Testis (tissue), 2 donors: ENCODE measurements at regions not wholly inside any gene's neighbourhood (a gene's known extent, or its start where the extent isn't known, plus 50 kb on each side); places are given as distances from the start of the nearest gene placed in this dataset.

Experiments used
- DNase-seq: peaks from one replicate; pipeline ENCODE4 v3.0.0-alpha.2; 2019
- H3K27ac ChIP-seq, 2 donors: fragments of 200-600 bp; sonication (generic); one replicate each; pipeline ENCODE4 v1.5.1; 2019
- H3K27me3 ChIP-seq: fragments of 200-600 bp; sonication (generic); one replicate; pipeline ENCODE4 v1.5.1; 2019
- H3K36me3 ChIP-seq: fragments of 200-600 bp; sonication (generic); one replicate; pipeline ENCODE4 v1.5.1; 2017; ENCODE audit warnings: low read depth; ENCODE audit errors: missing control alignments
- H3K4me1 ChIP-seq: fragments of 200-600 bp; sonication (generic); one replicate; pipeline ENCODE4 v1.5.1; 2019
- H3K4me3 ChIP-seq, 2 donors: fragments of 200-600 bp; sonication (generic); one replicate each; pipeline ENCODE4 v1.5.1; 2017 to 2019
- H3K9me3 ChIP-seq: fragments of 200-600 bp; sonication (generic); one replicate; pipeline ENCODE4 v1.5.1; 2017
- CTCF ChIP-seq, 3 experiments: fragments of 450-650 bp in 2 of 3; fragments of 200-600 bp in 1 of 3; sonication (generic) in 1 of 3; IDR thresholded peaks; one replicate each; pipeline ENCODE4 v1.5.1; 2016 to 2019; ENCODE audit warnings: antibody characterized with exemption in 3 of 3, mild to moderate bottlenecking in 2 of 3, moderate library complexity in 1 of 3
- POLR2A ChIP-seq: fragments of 450-650 bp; IDR thresholded peaks from one replicate; pipeline ENCODE4 v1.6.1; 2017; ENCODE audit warnings: antibody characterized with exemption, mild to moderate bottlenecking, moderate library complexity
- WGBS, 2 donors: methylation state at CpG; one replicate each; pipeline ENCODE4 v1.1.5; 2018; 5-methylcytosine and 5-hydroxymethylcytosine counted together
- intact Hi-C: fragments of 100-400 bp; cut with DNase I; formaldehyde crosslinking; loops from one replicate; pipeline ENCODE4 v1.15.1; 2023; ENCODE audit warnings: low total_unique reads

- no peak for DNase-seq
- no peak overlapping the region for H3K27ac ChIP-seq
- H3K4me1 ChIP-seq, result no peaks in the 10 kb centered on the region
- no peaks in the 10 kb centered on the region for H3K36me3 ChIP-seq
- intact Hi-C loops, result no loop called here
- H3K9me3 ChIP-seq, result no peaks in the 10 kb centered on the region
- no peak overlapping the region for H3K4me3 ChIP-seq
- TF ChIP-seq CTCF (IDR thresholded peaks at IDR 0.05) (no peak), POLR2A (no peak)
- H3K27me3 ChIP-seq, result no peaks in the 10 kb centered on the region
Observed at GRCh38 chr3:167188592-167188991, 191.5 kb downstream of the ZBBX start.

- intact Hi-C loops, result no loop called here
- H3K36me3 ChIP-seq, result no peaks in the 10 kb centered on the region
- TF ChIP-seq POLR2A, result no peak
- TF ChIP-seq CTCF (IDR thresholded peaks at IDR 0.05), result no peak
- no peaks in the 10 kb centered on the region for H3K27me3 ChIP-seq
- WGBS, 2 donors, result 84 to 87% methylated on average over 2 of the region's 2 CpGs
- no peaks in the 10 kb centered on the region for H3K9me3 ChIP-seq
- DNase-seq, result no peak
- no peaks in the 10 kb centered on the region for H3K4me1 ChIP-seq
- H3K4me3 ChIP-seq, result no peak overlapping the region
- H3K27ac ChIP-seq, result no peak overlapping the region
Observed at GRCh38 chr3:167187221-167187620, 192.9 kb downstream of the ZBBX start.

GRCh38 chr3:167184511-167184910, 195.6 kb downstream of the ZBBX start:
- Histone ChIP-seq H3K9me3 (no peaks in the 10 kb centered on the region), H3K27me3 (no peaks in the 10 kb centered on the region), H3K4me3 (no peak overlapping the region), H3K36me3 (no peaks in the 10 kb centered on the region), H3K27ac (no peak overlapping the region), H3K4me1 (no peaks in the 10 kb centered on the region)
- 80 to 91% methylated on average over 3 of the region's 3 CpGs for WGBS, 2 donors
- DNase-seq, result no peak
- no peak for TF ChIP-seq POLR2A
- no peak for TF ChIP-seq CTCF (IDR thresholded peaks at IDR 0.05)
- intact Hi-C loops, result no loop called here

GRCh38 chr3:167172377-167172776, 207.7 kb downstream of the ZBBX start:
- Histone ChIP-seq H3K4me1 (no peaks in the 10 kb centered on the region), H3K9me3 (no peaks in the 10 kb centered on the region), H3K4me3 (no peak overlapping the region), H3K27ac (no peak overlapping the region), H3K27me3 (no peaks in the 10 kb centered on the region), H3K36me3 (no peaks in the 10 kb centered on the region)
- 89 to 94% methylated on average over 1 of the region's 1 CpG for WGBS, 2 donors
- intact Hi-C loops, result no loop called here
- no peak for DNase-seq
- TF ChIP-seq CTCF (IDR thresholded peaks at IDR 0.05) (no peak), POLR2A (no peak)

- DNase-seq, result no peak
- no peak overlapping the region for H3K27ac ChIP-seq
- H3K9me3 ChIP-seq, result no peaks in the 10 kb centered on the region
- WGBS, 2 donors, result 82 to 86% methylated on average over 3 of the region's 3 CpGs
- H3K4me3 ChIP-seq, result no peak overlapping the region
- no peaks in the 10 kb centered on the region for H3K36me3 ChIP-seq
- intact Hi-C loops, result no loop called here
- no peak for TF ChIP-seq CTCF (IDR thresholded peaks at IDR 0.05)
- no peaks in the 10 kb centered on the region for H3K4me1 ChIP-seq
- no peaks in the 10 kb centered on the region for H3K27me3 ChIP-seq
Observed at GRCh38 chr3:167167491-167167890, 212.6 kb downstream of the ZBBX start.
